AG04449 (cell line): ENCODE measurements at regions not wholly inside any gene's neighbourhood (a gene's known extent, or its start where the extent isn't known, plus 50 kb on each side); places are given as distances from the start of the nearest gene placed in this dataset.

Source experiments
- CTCF ChIA-PET: fragments of 350-600 bp; formaldehyde crosslinking; extraction: SDS; loops from one replicate; lab custom pipeline; 2021; ENCODE audit warnings: antibody characterized with exemption; lab: Yijun Ruan, JAX
- POLR2A ChIA-PET: fragments of 400-600, 350-600 bp; formaldehyde crosslinking; extraction: SDS; loops from one replicate; lab custom pipeline; 2020; ENCODE audit warnings: antibody characterized with exemption, inconsistent platforms; lab: Yijun Ruan, JAX
- DNase-seq: peaks from one replicate; pipeline ENCODE4 v3.0.0-alpha.2; 2010; ENCODE audit warnings: low read depth, low spot score
- H3K4me3 ChIP-seq: 2 replicates; pipeline ENCODE4 v1.5.1; 2011; ENCODE audit warnings: low read depth, mild to moderate bottlenecking, control low read depth, low read length
- TF ChIP-seq, protein P1 (sequence below): IDR thresholded peaks from one replicate; pipeline ENCODE4 v1.5.1; 2011; ENCODE audit warnings: mild to moderate bottlenecking, moderate library complexity, low read length, control low read depth, inconsistent platforms; ENCODE audit not compliant: insufficient read depth; ENCODE audit errors: missing control alignments

DNA sequence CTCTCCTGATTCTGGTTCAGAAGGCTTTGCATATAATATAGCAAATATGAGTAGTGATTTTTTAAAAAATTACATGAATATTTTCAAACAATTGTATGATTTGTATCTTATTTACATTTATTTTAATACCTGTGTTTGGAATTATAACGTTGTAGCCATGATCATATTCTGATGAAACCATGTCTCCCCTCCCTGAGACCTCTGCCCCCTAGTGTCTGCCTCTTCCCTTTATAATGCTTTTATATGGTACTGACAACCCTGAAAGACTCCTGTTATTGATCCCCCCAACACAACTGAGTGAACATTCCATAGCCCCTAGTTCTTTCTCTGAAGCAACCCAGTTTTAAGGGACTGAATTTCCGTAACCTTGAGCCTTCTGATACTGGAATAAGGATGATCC, 187.4 kb downstream of the SOX3 start:
- POLR2A ChIA-PET = no interaction called here
- CTCF ChIA-PET = no interaction called here
- TF ChIP-seq, protein P1, sequence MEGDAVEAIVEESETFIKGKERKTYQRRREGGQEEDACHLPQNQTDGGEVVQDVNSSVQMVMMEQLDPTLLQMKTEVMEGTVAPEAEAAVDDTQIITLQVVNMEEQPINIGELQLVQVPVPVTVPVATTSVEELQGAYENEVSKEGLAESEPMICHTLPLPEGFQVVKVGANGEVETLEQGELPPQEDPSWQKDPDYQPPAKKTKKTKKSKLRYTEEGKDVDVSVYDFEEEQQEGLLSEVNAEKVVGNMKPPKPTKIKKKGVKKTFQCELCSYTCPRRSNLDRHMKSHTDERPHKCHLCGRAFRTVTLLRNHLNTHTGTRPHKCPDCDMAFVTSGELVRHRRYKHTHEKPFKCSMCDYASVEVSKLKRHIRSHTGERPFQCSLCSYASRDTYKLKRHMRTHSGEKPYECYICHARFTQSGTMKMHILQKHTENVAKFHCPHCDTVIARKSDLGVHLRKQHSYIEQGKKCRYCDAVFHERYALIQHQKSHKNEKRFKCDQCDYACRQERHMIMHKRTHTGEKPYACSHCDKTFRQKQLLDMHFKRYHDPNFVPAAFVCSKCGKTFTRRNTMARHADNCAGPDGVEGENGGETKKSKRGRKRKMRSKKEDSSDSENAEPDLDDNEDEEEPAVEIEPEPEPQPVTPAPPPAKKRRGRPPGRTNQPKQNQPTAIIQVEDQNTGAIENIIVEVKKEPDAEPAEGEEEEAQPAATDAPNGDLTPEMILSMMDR = no peak
- DNase-seq = no peak
- no peak overlapping the region for H3K4me3 ChIP-seq

DNA sequence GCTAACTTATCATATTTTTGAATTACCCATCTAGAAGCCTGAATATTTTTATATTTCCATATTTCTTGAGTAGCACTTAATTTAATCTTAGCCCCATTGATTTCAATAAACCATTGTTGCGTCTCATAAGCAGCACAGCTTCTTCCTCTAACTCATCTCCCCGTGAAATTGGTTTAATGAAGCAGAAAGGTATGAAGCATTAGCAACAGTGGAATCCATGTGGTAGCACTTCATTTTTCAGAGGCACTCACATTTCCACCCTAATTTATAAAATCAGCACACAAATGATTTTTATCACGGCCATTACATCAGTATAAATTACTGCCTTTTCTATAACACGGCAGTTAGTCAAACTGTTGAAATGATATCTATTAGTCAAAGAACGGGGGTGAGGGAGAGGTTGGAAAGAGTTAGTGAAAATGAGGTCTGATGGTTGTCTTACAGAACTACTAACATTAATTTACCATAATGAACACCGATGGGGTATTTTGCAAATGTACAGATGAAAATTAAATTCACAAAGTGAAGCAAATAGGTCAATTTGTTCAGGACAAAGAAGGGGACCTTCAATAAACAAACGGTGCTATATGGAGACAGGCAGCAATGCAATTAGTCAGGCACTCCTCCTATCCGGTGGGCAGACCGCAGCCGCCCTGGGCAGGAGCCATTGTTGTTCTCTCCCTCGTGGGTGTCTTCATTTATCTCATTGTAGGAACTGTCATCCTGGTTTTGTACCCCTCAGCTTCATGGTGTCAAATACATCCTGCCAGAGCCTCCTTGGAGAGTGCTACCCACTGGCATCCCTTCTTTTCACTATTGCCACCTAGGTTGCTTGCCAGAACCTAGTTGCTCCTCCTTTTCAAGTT, 205.7 kb downstream of the SOX3 start:
- no peak for DNase-seq
- no peak overlapping the region for H3K4me3 ChIP-seq
- ChIA-PET POLR2A (no interaction called here), CTCF (no interaction called here)
- TF ChIP-seq, protein P1 = no peak

DNA sequence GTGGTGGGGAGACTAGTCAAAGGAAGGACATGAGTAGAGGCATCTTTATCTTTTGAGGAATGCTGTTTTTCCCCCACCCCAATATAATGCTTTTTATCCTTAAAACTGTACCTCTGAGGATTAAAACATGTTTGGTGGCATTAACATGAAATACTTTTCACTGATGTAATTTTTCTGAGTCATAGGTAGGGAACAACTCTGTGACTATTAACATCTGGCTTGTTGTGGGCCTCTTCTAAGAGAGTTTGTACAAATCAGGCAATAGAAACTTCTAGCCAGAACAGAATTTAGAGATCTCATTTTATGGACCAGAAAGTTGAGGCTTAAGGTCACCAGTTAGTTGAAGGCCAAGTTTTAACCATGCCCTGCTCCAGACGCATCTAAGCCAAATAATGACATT, 207.6 kb downstream of the SOX3 start:
- CTCF ChIA-PET = no interaction called here
- H3K4me3 ChIP-seq = no peak overlapping the region
- POLR2A ChIA-PET = no interaction called here
- TF ChIP-seq, protein P1 = no peak
- no peak for DNase-seq

DNA sequence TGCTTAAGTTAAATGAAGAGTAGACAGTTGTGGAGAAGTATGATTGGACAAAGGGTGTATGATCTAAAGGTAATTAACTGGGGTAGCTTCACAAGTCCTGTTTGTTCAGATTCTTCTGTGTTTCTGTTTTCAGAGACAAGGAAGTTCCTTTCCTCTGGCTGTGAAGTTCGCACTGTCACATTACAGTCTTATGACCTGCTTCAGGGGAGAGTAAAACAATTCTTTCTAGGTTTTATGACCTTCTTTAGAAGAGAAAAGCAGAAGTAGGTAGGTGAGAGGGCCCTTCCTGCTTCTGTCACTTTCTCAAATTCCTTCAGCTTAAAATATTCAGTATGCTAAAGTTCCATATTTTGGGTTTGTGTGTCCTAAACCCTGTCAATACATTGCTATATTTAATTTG, 211.9 kb downstream of the SOX3 start:
- DNase-seq = no peak
- ChIA-PET POLR2A (no interaction called here), CTCF (no interaction called here)
- no peak overlapping the region for H3K4me3 ChIP-seq
- TF ChIP-seq, protein P1 = no peak

DNA sequence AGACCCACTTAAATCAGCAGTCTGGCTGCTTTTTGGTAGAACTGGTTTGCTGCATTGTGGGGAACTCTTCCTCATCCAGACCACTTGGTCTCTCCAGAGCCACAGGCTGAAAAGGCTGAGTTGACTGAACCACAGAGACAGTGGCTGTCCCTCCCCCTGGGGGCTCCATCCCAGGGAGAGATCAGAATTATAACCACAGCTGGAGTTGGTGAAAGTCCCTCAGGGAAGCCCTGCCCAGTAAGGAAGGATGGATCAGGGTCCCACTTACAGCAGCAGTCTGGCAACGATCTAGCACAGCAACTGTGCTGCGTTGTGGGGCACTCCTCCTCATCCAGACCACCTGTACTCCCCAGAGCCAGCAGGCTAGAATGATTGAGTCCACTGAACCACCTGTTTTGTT, 212.7 kb downstream of the SOX3 start:
- no peak for DNase-seq
- CTCF ChIA-PET = no interaction called here
- no peak overlapping the region for H3K4me3 ChIP-seq
- TF ChIP-seq, protein P1 = no peak
- POLR2A ChIA-PET = no interaction called here

DNA sequence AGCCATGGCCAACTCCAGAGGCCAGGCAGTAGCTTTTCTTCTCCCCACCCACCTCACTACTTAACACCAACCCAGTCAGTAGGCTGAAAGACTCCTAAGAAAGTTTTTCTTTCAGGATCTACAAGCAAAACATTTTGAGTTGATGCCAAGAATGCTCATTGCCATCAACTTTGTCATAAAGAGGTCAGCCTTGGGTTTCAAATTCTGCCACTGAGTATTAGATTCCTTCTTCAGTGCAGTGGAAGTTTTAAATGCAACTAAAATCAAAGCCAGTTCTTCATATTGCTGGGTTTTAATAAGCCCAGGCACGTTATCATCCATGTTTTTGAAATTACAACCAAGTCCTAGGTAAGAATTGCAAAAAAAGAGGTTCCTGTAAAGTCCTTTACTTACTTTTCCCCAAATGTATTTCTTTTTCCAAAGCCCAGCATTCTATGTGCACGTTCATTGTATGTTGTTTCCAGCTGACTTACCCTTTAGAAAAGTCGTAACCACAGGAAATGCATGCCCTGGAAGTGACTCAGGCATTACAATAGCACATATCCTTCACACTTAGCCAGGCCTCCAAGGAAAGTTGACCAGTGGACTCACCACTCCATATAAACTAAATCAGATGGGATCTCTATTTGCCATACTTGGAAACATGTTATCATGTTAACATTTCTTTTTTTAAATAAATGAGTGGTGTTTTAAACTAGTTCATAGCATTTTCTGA, 229.9 kb downstream of the SOX3 start:
- TF ChIP-seq, protein P1 = no peak
- no peak for DNase-seq
- H3K4me3 ChIP-seq = no peak overlapping the region
- ChIA-PET POLR2A (no interaction called here), CTCF (no interaction called here)
